CD4-positive, alpha-beta T cell treated with Interleukin-15 for 1 hour (primary cell): ENCODE measurements at regions not wholly inside any gene's neighbourhood (a gene's known extent, or its start where the extent isn't known, plus 50 kb on each side); places are given as distances from the start of the nearest gene placed in this dataset.

Experiments used
- DNase-seq: peaks from one replicate; pipeline ENCODE4 v3.0.0-alpha.2; 2020

- DNase-seq: no peak
Measured at GRCh38 chr9:85427772-85428171, 314.0 kb downstream of the AGTPBP1 start.

DNA sequence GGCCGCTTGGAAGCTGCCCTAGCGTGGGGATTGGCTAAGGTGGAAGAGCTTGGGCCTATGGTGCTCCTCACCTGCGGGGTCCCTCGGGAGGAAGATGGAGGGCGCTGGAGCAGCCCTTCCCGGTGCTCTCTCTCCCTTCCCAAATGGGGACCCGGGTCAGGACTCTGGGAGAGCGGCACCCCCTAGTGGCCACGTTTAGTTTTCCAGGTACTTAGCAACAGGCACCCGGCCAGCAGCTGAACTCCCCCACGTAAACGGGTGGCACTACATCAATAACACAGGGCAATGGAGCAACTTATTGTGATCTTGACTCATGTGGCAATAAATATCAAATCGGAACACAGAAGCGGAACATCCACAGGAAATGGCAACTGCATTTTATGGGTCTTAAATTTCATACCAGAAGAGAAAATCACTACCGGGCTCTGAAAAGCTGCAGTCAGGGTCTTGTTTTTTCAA is 316.6 kb downstream of the AGTPBP1 start:
- DNase-seq: no peak

DNA sequence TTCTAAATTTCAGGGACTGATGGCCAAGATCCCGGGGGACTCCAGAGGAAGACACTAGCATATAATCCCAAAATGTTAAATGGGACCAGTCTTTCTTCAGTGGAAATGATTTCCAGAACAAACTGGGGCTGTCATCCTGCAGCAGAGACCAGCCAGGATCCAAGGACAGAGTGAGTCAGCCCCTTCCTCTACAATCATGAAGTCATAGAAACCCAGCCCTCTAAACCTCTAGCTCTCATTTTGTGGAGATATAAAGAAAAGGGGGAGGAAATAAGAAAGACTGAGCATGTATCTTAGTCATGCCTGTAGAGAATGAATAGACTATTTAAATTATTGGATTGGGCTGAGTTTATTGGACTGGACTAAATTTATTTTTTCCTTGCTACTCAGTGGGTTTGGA is 318.3 kb downstream of the AGTPBP1 start:
- no peak for DNase-seq

GRCh38 chr9:85421641-85422040 is 320.1 kb downstream of the AGTPBP1 start:
- DNase-seq: no peak

GRCh38 chr9:85420750-85421149 is 321.0 kb downstream of the AGTPBP1 start:
- no peak for DNase-seq

DNA sequence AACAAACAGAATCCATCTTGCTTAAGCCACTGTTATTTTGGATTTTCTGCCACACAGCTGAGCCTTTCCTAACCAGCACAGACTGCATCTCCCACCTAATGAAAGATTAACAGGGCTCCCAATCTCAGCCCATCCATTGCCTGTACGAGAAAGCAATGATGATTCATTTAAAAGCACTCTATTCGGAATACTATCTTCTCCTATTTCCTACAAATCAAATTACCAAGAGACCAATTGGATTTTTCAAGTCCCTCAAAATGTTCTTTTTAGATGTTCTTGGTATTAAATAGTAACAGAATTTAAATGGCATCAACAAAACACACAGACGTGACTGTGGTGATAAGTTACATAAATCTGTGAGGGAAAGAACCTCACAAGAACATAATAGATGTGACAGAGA is 324.1 kb downstream of the AGTPBP1 start:
- DNase-seq: no peak

DNA sequence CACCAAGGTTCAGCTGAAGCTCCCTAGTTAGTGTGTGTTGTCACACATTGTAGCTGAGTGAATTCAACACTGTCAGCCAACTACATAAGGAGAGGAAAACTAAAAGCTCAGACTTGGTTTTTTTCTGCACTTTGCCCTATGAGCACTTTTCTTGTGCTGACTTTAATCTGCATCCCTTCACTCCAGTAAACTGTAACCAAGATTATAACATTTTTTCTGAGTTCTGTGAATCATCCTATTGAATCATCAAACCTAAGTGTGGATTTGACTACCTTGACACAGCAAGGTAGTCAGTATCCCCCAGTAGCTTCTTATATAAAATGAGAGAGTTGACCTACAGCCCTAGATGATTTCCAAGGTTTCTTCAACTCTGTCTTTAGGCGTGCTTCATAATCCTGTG is 325.0 kb downstream of the AGTPBP1 start:
- DNase-seq: no peak

DNA sequence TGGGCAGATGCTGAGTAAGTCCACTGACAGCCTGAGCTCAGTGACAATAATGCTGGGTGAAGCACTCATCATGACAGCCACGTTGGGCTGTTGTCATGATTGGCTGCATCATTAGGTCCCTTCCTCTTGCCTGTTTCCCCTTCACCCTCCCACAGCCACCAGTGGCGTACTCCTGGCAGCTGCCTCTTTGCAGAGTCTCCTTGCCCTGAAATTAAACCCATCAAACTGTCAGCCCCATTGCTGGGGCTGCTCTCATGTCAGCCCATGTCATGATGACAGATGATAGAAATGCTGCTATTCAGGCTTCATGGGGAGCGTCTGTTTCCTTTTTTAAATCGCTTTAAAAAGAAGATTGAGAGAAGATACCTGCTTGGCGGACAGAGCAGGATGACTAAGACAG is 327.4 kb downstream of the AGTPBP1 start:
- DNase-seq: no peak

- DNase-seq: no peak
Measured at GRCh38 chr9:85408494-85408893, 333.3 kb downstream of the AGTPBP1 start.

GRCh38 chr9:85405566-85405950 is 336.2 kb downstream of the AGTPBP1 start:
- no peak for DNase-seq

- no peak for DNase-seq
Measured at GRCh38 chr9:85404911-85405565, 336.7 kb downstream of the AGTPBP1 start.

DNA sequence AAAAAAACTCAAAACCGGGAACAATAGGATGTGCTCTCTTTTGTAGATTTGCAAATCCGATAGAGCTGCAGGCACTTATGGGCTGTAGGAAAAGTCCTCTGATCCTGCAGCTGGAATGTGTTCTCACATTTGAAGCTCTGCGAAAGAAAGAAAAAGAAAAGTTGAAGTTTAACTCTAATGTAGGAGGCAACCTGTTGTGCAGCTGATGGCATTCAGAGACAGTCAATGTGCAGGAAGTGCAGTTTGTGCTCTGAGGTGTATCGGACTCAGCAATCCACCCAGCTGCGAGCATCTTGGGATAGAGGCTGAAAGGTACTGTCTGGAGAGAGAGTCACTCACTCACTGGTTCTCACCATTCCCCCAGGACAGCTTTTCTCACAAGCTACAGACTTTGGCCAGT is 339.2 kb downstream of the AGTPBP1 start:
- no peak for DNase-seq

DNA sequence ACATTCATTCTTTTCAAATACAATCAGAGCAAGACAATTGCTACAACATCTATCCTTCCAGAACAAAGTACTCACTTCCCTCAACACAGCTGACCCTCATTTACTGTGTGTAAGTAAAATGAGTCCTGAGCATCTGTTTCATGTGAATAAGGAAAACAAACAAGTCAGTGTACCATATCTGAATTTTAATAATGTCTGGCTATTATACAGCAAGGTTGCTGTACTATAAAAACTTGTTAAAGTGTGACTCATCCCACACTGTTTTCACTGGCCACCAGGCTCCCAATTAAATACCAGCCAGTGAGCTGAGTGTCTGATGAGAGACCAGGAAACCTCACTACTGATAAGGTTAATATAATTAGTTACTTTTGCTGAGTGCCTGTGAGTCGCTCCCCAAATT is 339.8 kb downstream of the AGTPBP1 start:
- DNase-seq: no peak

DNA sequence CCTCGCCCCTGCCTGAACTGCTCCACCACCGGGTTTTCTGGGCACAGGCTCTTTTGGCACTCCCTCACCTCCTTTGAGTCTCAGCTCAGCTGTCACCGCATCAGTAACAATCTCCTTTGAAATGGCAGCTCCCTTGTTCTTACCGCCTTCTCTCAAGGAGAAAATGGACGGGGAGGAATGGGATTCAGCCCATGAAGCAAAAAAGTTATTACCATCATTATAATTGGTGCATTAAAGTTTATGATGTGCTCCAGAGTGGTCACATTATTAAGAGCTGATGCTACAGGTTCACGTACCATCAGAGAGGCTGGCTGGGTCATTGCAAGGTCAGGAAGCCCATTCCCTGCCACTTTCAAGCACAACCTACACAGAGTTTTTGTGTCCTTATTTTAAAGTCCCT is 344.7 kb downstream of the AGTPBP1 start:
- no peak for DNase-seq

DNA sequence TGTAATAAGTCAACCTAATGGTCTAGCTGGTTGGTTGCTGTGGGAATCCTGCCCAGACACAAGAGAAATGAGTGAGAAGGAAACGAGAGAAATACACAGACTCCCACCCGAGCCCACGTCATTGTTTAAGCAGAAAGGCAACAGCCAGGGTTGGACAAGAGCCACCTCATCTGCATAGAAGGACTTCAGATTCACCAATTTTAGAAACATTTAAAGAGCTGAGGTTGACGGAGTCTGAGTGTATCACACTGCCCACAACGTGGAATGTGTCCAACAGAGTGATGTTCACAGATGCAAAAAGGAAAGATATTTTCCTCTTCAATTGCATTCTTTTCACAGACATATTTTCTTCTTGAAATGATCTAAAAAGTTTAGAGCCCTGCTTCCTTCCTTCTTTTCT is 349.5 kb downstream of the AGTPBP1 start:
- no peak for DNase-seq

DNA sequence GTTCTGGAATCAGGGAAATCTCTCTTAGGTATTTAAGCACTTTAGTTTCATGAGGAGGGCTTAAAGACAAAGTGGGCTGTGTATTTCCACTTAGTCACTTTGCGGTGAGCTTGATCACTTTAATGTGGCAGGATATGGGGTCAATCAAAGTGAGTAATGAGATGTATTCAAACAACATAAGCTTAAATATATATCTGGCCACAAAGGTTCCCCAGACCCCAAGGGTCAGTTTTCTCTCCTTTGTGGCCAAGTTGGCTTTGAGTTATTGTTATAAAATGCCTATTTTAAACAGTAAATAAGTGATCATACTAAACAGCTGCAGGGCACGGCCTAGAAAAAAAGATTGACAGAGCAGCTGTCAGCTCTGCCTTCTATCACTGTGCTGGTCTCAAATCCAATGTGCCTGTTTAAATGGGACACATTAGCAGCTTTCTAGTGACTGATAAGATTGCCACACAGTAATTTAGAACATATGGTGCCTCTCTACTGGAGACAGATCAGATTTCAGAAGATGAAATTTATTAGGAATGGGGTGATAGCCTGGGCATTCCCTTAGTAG is 363.9 kb downstream of the AGTPBP1 start:
- no peak for DNase-seq

GRCh38 chr9:85368781-85369180 is 373.0 kb downstream of the AGTPBP1 start:
- no peak for DNase-seq

GRCh38 chr9:85359161-85359560 is 382.6 kb downstream of the AGTPBP1 start:
- DNase-seq: no peak

DNA sequence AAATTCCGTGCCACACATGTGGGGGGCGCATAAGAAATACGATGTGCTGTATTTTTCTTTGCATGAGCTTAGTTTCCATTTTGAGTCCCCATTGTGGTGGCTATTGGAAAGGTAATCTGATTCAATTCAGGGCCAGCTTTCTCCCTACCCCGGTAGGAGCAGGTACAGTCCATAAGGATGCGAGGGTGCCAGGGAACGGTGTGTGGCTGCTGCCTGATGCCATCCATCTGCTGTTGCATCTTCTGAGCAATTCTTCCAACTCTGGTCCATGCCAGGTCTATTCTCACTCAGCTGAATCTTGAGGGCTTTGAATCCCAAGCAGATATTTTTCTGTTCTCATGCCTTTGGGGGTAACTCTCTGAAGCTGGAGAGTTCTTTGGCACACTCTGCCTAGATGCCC is 392.7 kb downstream of the AGTPBP1 start:
- no peak for DNase-seq

DNA sequence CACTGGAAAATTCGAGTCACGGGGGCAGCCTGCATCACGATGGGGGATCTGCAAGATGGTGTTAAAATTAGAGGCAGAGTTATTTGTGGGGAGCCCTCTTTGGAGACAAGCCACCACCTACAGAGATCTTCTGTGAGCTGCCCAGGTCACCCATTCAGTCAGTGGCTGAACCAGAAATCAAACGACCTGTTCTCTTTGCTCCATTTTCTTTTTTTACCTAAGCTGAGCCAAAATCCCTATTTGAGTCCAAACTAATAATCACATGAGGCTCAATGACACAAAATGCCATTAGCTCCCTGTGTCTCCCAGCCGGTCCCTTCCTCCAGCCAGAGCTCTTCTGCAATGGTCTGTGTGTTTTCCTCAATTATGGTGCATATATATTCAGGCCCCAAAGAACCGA is 394.2 kb downstream of the AGTPBP1 start:
- DNase-seq: no peak

GRCh38 chr9:85344901-85345300 is 396.9 kb downstream of the AGTPBP1 start:
- DNase-seq: no peak

- DNase-seq: no peak
Measured at GRCh38 chr9:85339338-85339737, 402.4 kb downstream of the AGTPBP1 start.

GRCh38 chr9:85334228-85334627 is 407.5 kb downstream of the AGTPBP1 start:
- DNase-seq: no peak

GRCh38 chr9:85332487-85332886 is 409.3 kb downstream of the AGTPBP1 start:
- no peak for DNase-seq

- no peak for DNase-seq
Measured at GRCh38 chr9:85331626-85332025, 410.1 kb downstream of the AGTPBP1 start.
